HG02970 (cell line): ENCODE measurements at regions not wholly inside any gene's neighbourhood (a gene's known extent, or its start where the extent isn't known, plus 50 kb on each side); places are given as distances from the start of the nearest gene placed in this dataset.

Experiments used
- ATAC-seq: cut with Tn5 transposase; IDR thresholded peaks from one replicate; pipeline ENCODE4 v1.9.1; 2021; ENCODE audit warnings: mild to moderate bottlenecking, moderate library complexity, moderate number of reproducible peaks; ENCODE audit not compliant: unreplicated experiment, low FRiP score

DNA sequence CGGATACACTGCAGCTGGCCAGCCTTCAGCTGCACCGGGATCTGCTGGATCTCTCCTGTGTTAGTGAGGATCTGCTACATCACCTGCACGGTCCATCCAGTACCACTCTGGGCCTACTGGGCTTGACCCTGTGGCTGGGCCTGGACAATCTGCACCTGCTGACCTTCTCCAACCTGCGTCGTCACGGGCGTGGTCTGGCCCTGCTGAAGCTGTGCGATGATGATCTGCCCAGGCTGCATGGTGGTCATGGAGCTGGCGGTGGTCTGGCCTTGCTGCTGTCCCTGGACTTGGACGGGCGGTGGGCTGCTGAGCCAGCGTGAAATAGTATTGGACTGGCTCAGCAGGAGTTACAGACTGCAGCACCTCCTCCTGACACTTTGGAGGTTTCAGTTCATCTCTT is 137.1 kb upstream of the GAS1 start:
- no peak for ATAC-seq

DNA sequence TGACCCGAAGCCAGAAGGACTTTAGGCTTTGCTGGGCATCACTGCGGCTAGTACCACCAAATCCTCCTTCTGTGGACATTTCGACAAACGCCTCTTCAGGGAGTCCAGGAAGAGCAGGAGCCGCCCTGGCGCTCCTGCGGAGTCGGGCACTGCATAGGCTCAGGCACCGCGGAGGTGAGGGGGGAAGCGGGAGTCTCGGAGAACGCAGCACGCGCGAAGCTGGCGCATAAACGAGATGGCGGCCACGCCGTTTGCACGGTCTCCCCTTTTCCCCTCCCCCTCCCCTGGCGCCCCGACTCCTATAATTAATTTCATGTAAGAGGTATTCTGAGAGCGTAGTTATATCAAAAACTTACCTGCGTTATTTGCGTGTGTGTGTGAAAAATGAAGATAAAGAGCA is 137.8 kb upstream of the GAS1 start:
- no peak for ATAC-seq

DNA sequence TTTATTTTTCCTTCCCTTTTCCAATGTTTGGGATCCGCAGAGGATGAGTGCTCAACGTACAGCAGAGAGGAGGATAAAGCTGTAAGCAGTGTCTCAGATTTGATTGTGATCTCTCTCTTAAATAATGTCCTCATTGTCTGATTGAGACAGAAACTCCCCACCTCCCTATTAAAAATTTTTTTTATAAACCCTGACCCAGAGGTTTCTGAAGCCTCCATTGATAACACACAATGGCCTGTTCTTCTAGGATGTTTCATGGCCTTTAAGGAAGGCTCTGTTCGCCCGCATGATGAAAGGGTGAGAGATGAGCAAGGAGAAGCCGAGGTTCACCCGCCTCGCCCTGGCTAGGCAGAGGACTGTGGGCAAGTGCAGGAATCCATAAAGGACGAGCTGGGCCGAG is 138.2 kb upstream of the GAS1 start:
- ATAC-seq = no peak

GRCh38 chr9:87086221-87086818 is 139.0 kb upstream of the GAS1 start:
- ATAC-seq = no peak

DNA sequence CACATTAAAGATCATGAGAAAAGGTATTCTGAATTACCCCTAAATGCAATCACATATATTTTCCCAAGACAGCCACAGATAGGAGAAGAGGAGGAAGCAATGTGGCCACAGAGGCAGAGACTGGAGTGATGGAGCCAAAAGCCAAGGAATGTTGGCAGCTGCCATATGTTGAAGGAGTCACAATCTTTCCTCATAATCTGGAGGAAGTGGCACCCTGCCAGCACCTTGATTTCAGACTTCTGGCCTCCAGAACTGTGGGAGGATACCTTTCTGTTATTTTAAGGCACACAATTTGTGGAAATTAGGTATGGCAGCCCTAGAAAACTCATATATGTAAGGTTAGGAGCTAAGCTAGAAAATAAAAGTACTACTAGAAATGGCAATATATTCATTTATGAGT is 139.9 kb upstream of the GAS1 start:
- no peak for ATAC-seq

DNA sequence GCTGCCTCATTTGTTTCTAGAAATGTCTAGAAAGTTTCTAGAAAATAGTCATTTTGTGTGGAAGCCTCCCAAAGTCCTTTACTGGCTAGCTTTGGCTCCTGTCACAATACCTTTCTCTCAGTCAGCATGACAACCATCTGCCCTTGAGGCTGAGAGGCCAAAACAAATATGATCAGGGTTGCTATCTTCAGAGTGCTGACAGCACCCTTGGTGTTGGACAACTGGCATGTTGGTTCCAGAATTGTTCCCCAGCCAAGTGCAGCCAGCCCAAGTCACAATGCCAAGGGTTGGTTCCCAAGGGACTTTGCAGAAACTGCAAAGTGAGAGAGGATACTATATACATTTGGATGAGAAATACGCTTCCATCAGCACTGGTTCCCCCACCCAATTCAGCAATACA is 140.9 kb upstream of the GAS1 start:
- no peak for ATAC-seq

GRCh38 chr9:87088621-87089365 is 141.5 kb upstream of the GAS1 start:
- no peak for ATAC-seq

GRCh38 chr9:87089506-87089905 is 142.2 kb upstream of the GAS1 start:
- no peak for ATAC-seq

DNA sequence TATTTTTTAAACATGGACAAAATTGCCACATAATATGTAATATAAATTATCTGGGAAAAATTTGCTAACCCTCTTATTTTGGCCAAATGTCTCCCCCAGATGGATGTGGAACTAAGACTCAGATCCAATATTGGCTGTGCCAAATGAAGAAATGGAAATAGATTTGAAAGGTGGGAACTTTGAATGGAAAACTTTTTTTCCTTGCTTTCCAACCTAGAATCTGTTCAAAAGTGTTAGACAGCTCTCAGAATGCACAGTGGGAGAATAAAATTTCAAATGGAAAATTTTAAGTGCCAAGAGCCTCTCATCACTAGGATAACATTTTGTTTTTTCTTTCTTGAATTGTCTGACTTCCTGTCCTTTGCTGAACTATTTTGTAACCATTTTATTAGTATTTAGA is 142.6 kb upstream of the GAS1 start:
- ATAC-seq = no peak

DNA sequence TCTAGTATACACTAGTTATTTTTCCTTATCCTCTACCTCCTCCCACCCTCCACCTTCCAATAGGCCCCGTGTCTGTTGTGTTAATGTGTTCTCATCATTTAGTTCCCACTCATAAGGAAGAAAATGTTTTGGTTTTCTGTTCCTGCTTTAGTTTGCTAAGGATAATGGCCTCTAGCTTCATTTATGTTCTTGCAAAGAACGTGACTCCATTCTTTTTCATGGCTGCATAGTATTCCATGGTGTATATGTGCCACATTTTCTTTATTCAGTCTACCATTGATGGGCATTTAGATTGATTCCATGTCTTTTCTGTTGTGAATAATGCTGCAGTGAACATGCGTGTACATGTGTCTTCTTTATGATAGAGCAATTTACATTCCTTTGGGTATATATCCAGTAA is 146.5 kb upstream of the GAS1 start:
- ATAC-seq = no peak

GRCh38 chr9:87095951-87096350 is 148.6 kb upstream of the GAS1 start:
- ATAC-seq = no peak

- ATAC-seq = no peak
Measured at GRCh38 chr9:87096506-87096905, 149.2 kb upstream of the GAS1 start.

DNA sequence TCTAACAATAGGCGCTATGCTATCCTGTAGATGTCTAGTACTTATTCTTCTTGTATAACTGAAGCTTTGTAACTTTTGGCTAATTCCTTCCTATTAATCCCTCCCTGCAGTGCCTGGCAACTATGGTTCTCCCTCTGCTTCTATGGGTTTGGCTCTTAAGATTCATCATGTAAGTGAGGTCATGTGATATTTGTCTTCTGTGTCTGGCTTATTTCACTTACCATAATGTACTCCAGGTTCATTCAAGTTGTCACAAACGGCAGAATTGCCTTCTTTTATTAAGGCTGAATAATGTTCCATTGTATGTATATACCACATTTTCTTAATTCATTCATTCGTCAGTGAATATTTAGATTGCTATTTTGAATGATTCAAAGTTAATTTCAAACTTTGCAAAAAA is 149.9 kb upstream of the GAS1 start:
- ATAC-seq = no peak

GRCh38 chr9:87099407-87099806 is 152.1 kb upstream of the GAS1 start:
- no peak for ATAC-seq

GRCh38 chr9:87100001-87100400 is 152.7 kb upstream of the GAS1 start:
- no peak for ATAC-seq

- no peak for ATAC-seq
Measured at GRCh38 chr9:87102126-87102525, 154.8 kb upstream of the GAS1 start.

- no peak for ATAC-seq
Measured at GRCh38 chr9:87107072-87107471, 159.8 kb upstream of the GAS1 start.

DNA sequence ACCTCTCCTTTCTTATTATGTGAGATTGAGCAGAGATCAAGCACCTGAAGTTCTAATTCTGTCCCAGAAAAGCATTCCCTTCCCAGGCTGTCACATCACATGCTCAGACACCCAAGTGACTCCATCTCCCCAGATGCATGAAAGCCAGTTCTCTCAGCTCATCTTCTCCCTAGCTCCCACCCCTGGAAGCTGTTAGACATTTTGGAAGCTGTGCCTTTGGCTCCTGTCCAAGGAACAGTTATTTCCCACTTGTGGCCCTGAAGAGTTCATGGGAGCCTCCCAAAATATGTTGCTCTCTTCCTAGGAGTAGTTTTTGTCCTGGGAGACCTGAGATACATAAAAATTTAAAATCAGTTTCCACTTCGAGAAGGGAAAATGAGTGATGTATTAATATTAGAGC is 161.4 kb upstream of the GAS1 start:
- no peak for ATAC-seq

DNA sequence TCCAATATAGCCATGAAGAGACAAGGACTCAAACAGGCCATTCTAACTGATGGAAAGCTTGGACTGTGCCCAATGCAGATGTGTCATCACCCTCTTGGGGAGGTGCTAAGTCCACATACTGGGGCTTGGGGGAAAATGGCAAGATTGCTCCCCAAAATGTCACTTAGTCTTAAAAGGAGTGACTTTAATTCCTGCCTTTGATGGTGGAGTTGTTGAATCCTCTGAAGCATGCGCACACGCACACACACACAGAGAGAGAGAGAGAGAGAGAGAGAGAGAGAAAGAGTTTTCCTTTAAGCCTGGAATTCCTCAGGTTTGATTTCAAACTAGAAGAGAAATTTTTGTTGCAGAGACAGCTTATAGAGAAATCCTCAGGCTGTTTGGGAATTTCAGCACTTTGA is 161.9 kb upstream of the GAS1 start:
- no peak for ATAC-seq

DNA sequence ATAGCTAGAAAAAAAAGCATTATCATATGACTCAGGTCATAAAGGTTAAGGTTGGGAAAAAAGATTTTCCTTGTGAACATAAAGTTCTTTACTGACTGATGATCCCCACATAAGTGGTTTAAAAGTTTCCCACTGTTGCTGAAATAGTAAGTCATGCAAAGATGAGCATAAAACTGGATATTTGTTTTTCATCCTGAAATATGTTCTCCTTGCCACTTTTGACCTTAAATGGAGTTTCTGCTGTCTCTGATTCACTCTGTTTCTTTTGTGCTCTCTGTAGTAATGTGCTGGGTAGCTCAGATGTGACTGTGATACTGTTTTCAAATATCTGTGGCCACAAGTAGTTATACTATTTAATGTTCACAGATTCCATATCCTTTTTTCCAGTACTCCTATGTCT is 162.5 kb upstream of the GAS1 start:
- no peak for ATAC-seq

GRCh38 chr9:87111010-87111409 is 163.7 kb upstream of the GAS1 start:
- no peak for ATAC-seq

GRCh38 chr9:87112656-87113055 is 165.3 kb upstream of the GAS1 start:
- no peak for ATAC-seq

DNA sequence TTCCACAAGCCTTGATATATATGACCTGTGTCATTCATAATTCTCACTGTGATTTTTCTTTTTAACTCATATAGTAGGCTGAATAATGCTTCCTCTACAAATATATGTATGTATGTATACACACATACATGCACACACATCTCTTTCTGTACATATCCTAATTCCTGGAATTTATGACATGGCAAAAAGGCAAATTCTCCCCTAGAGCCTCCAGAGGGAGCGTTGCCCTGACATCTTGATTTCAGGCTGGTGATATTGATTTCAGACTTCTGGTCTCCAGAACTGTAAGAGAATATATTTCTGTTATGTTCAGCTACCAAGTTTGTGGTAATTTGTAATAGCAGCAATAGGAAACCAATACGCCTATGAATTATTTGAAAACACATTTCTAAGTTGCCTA is 166.6 kb upstream of the GAS1 start:
- no peak for ATAC-seq
